IMR-90 (cell line): ENCODE measurements at regions not wholly inside any gene's neighbourhood (a gene's known extent, or its start where the extent isn't known, plus 50 kb on each side); places are given as distances from the start of the nearest gene placed in this dataset.

Source experiments
- ATAC-seq: fragments of 200-7000 bp; cut with Tn5 transposase; 2 replicates; pipeline ENCODE4 v1.9.1; 2020; ENCODE audit warnings: low read depth, mild to moderate bottlenecking, moderate library complexity
- BruUV-seq: library from RNA; stranded (reverse); fragments of 400-500 nt; replicated peaks from 2 replicates; lab custom pipeline; 2021; lab: Mats Ljungman, UMichigan
- CTCF ChIA-PET: fragments of 300-600 bp; formaldehyde crosslinking; extraction: SDS; loops from one replicate; lab custom pipeline; 2021; ENCODE audit warnings: antibody characterized with exemption; lab: Yijun Ruan, JAX
- POLR2A ChIA-PET: fragments of 300-600 bp; sonication (Branson Sonifier 250); formaldehyde crosslinking; loops from one replicate; lab custom pipeline; 2022; ENCODE audit warnings: antibody characterized with exemption; ENCODE audit not compliant: unreplicated experiment; lab: Charles Lee
- DNase-seq: peaks from one replicate; pipeline ENCODE4 v3.0.0; 2013
- H2AFZ ChIP-seq: replicated peaks from 2 replicates; pipeline ENCODE3; 2013; ENCODE audit warnings: low read length, mild to moderate bottlenecking; ENCODE audit not compliant: poor library complexity
- H2AK5ac ChIP-seq: 2 replicates; pipeline ENCODE4 v1.6.1; 2013; ENCODE audit warnings: low read depth, low read length, inconsistent platforms
- H2AK9ac ChIP-seq: replicated peaks from 2 replicates; pipeline ENCODE3; 2013; ENCODE audit warnings: mild to moderate bottlenecking, low read depth, low read length, moderate library complexity; ENCODE audit not compliant: poor library complexity
- H2BK120ac ChIP-seq: 2 replicates; pipeline ENCODE4 v1.6.1; 2013; ENCODE audit warnings: low read depth, low read length, inconsistent platforms
- H2BK15ac ChIP-seq: 3 replicates; pipeline ENCODE4 v1.6.1; 2013; ENCODE audit warnings: low read depth, low read length, inconsistent platforms
- H2BK20ac ChIP-seq: 2 replicates; pipeline ENCODE4 v1.6.1; 2013; ENCODE audit warnings: low read depth, mild to moderate bottlenecking, inconsistent platforms, low read length, moderate library complexity
- H2BK5ac ChIP-seq: 2 replicates; pipeline ENCODE4 v1.6.1; 2013; ENCODE audit warnings: mild to moderate bottlenecking, low read depth, low read length, inconsistent platforms; ENCODE audit not compliant: poor library complexity, severe bottlenecking
- H3K14ac ChIP-seq: replicated peaks from 2 replicates; pipeline ENCODE4 v1.6.1; 2013; ENCODE audit warnings: low read depth, low read length, inconsistent platforms
- H3K18ac ChIP-seq: 2 replicates; pipeline ENCODE4 v1.6.1; 2013; ENCODE audit warnings: low read depth, low read length, control low read depth
- H3K23ac ChIP-seq: 2 replicates; pipeline ENCODE4 v1.6.1; 2013; ENCODE audit warnings: low read depth, low read length, inconsistent platforms
- H3K27ac ChIP-seq: 2 replicates; pipeline ENCODE4 v1.5.1; 2013; ENCODE audit warnings: mild to moderate bottlenecking, control low read depth, low read length; ENCODE audit not compliant: insufficient read depth
- H3K27me3 ChIP-seq: 2 replicates; pipeline ENCODE4 v1.6.1; 2013; ENCODE audit warnings: low read length; ENCODE audit not compliant: control insufficient read depth, insufficient read depth
- H3K36me3 ChIP-seq: 2 replicates; pipeline ENCODE4 v1.6.1; 2013; ENCODE audit warnings: low read length, mixed read lengths; ENCODE audit not compliant: control insufficient read depth, insufficient read depth
- H3K4ac ChIP-seq: 2 replicates; pipeline ENCODE4 v1.6.1; 2013; ENCODE audit warnings: low read depth, low read length, inconsistent platforms
- H3K4me1 ChIP-seq: 2 replicates; pipeline ENCODE4 v1.6.1; 2013; ENCODE audit warnings: low read length, mixed read lengths; ENCODE audit not compliant: control insufficient read depth, insufficient read depth
- H3K4me2 ChIP-seq: 2 replicates; pipeline ENCODE4 v1.6.1; 2013; ENCODE audit warnings: low read depth, mild to moderate bottlenecking, control low read depth, low read length, moderate library complexity
- H3K4me3 ChIP-seq: 2 replicates; pipeline ENCODE4 v1.5.1; 2013; ENCODE audit warnings: low read depth, mild to moderate bottlenecking, control low read depth, low read length, moderate library complexity; ENCODE audit not compliant: insufficient read depth
- H3K56ac ChIP-seq: 2 replicates; pipeline ENCODE4 v1.6.1; 2013; ENCODE audit warnings: low read length, inconsistent platforms; ENCODE audit not compliant: insufficient read depth; ENCODE audit errors: extremely low read depth
- H3K79me1 ChIP-seq, 2 experiments: 2 replicates each; pipeline ENCODE4 v1.6.1; 2013; ENCODE audit warnings: low read length in 2 of 2, inconsistent platforms in 1 of 2, low read depth in 1 of 2
- H3K9ac ChIP-seq: 2 replicates; pipeline ENCODE4 v1.6.1; 2013; ENCODE audit warnings: low read depth, low read length, control low read depth
- H3K9me1 ChIP-seq: 2 replicates; pipeline ENCODE4 v1.6.1; 2013; ENCODE audit warnings: low read length, inconsistent platforms; ENCODE audit not compliant: insufficient read depth
- H3K9me3 ChIP-seq: 2 replicates; pipeline ENCODE4 v1.6.1; 2013; ENCODE audit warnings: low read length; ENCODE audit not compliant: control insufficient read depth, insufficient read depth
- H4K20me1 ChIP-seq: 2 replicates; pipeline ENCODE4 v1.6.1; 2013; ENCODE audit warnings: low read length, inconsistent platforms; ENCODE audit not compliant: insufficient read depth
- H4K5ac ChIP-seq: 2 replicates; pipeline ENCODE4 v1.6.1; 2013; ENCODE audit warnings: mild to moderate bottlenecking, low read depth, low read length, control low read depth
- H4K8ac ChIP-seq, 2 experiments: 2 replicates each; pipeline ENCODE4 v1.6.1; 2013; ENCODE audit warnings: low read depth in 2 of 2, low read length in 2 of 2, control low read depth in 1 of 2, inconsistent platforms in 1 of 2
- H4K91ac ChIP-seq: 2 replicates; pipeline ENCODE4 v1.6.1; 2013; ENCODE audit warnings: low read depth, low read length, inconsistent platforms; ENCODE audit not compliant: insufficient read depth
- BHLHE40 ChIP-seq: fragments of 150-350 bp; IDR thresholded peaks from 2 replicates; pipeline ENCODE4 v1.6.1; 2016; ENCODE audit warnings: mild to moderate bottlenecking, low read depth, low read length
- MAFK ChIP-seq: IDR thresholded peaks from 2 replicates; pipeline ENCODE4 v1.6.1; 2012; ENCODE audit warnings: low read depth, low read length, improper control_type of control experiment
- MAZ ChIP-seq: IDR thresholded peaks from 2 replicates; pipeline ENCODE4 v1.6.1; 2012; ENCODE audit warnings: low read depth, mild to moderate bottlenecking, low read length, improper control_type of control experiment, moderate library complexity, borderline replicate concordance
- NFE2L2 ChIP-seq: fragments of 150-350 bp; IDR thresholded peaks from 2 replicates; pipeline ENCODE4 v1.6.1; 2016; ENCODE audit warnings: low read depth, mild to moderate bottlenecking, low read length
- RCOR1 ChIP-seq: IDR thresholded peaks from 2 replicates; pipeline ENCODE4 v1.6.1; 2012; ENCODE audit warnings: mild to moderate bottlenecking, low read length, improper control_type of control experiment; ENCODE audit not compliant: insufficient replicate concordance
- SMC3 ChIP-seq: fragments of 150-350 bp; IDR thresholded peaks from 2 replicates; pipeline ENCODE4 v1.6.1; 2016; ENCODE audit warnings: low read depth, mild to moderate bottlenecking, antibody characterized with exemption, low read length, moderate library complexity
- WGBS, 2 experiments: methylation state at CpG; one replicate each; pipeline versions ENCODE4 v1.1.5 to v1.1.7; 2013; ENCODE audit warnings: missing lambda C conversion rate in 2 of 2; ENCODE audit not compliant: insufficient read length in 1 of 2; ENCODE audit errors: extremely low coverage in 2 of 2; 5-methylcytosine and 5-hydroxymethylcytosine counted together
- dilution Hi-C: fragments of 300-500 bp; cut with HindIII; formaldehyde crosslinking; loops from one replicate; pipeline ENCODE4 v1.14.3; 2018; ENCODE audit warnings: low sequenced_read_pairs; ENCODE audit not compliant: unreplicated experiment
- in situ Hi-C: fragments of 300-500 bp; cut with MboI; formaldehyde crosslinking; loops from 3 replicates; pipeline ENCODE4 v1.14.3; 2019; ENCODE audit warnings: low sequenced_read_pairs, inconsistent platforms, mixed read lengths
- intact Hi-C: fragments of 100-400 bp; cut with micrococcal nuclease; formaldehyde crosslinking; loops from 2 replicates; pipeline ENCODE4 v1.10.0; 2022

GRCh38 chr22:44407987-44408828 lies 89.8 kb downstream of the RTL6 start:
- H4K5ac ChIP-seq, result no peak overlapping the region
- no peaks in the 10 kb centered on the region for H3K9me1 ChIP-seq
- no peak for TF ChIP-seq MAZ
- TF ChIP-seq MAFK, result peak; percentile 67
- no peak for TF ChIP-seq NFE2L2
- no peak for TF ChIP-seq SMC3
- no peak for TF ChIP-seq RCOR1
- no peak for TF ChIP-seq BHLHE40
- no peak for ATAC-seq
- no peak overlapping the region for H3K4me3 ChIP-seq
- POLR2A ChIA-PET, result no interaction called here
- no peak overlapping the region for H2BK15ac ChIP-seq
- H3K27ac ChIP-seq, result no peak overlapping the region
- no peak overlapping the region for H3K4me2 ChIP-seq
- CTCF ChIA-PET, result no interaction called here
- no peak overlapping the region for H2BK120ac ChIP-seq
- no peaks in the 10 kb centered on the region for H4K20me1 ChIP-seq
- no peak overlapping the region for H4K91ac ChIP-seq
- no TSS peak for BruUV-seq
- no peak overlapping the region for H2AFZ ChIP-seq
- in situ Hi-C loops, result no loop called here
- no peak overlapping the region for H3K23ac ChIP-seq
- H3K56ac ChIP-seq, result no peak overlapping the region
- dilution Hi-C loops, result no loop called here
- no peaks in the 10 kb centered on the region for H3K4me1 ChIP-seq
- H2BK20ac ChIP-seq, result no peak overlapping the region
- H3K79me1 ChIP-seq, result no peaks in the 10 kb centered on the region
- no peak overlapping the region for H2AK5ac ChIP-seq
- H3K36me3 ChIP-seq, result no peaks in the 10 kb centered on the region
- no peak overlapping the region for H2AK9ac ChIP-seq
- no peak overlapping the region for H4K8ac ChIP-seq
- no peak overlapping the region for H3K4ac ChIP-seq
- H3K9me3 ChIP-seq, result no peaks in the 10 kb centered on the region
- no peak overlapping the region for H3K18ac ChIP-seq
- DNase-seq, result no peak
- no peak overlapping the region for H2BK5ac ChIP-seq
- no peak overlapping the region for H3K14ac ChIP-seq
- H3K9ac ChIP-seq, result no peak overlapping the region
- peaks cover 10% of the 10 kb centered on the region; the same call in 1 of the 2 replicates for H3K27me3 ChIP-seq
- intact Hi-C loops, result no loop called here
- 86% methylated on average over 12 of the region's 21 CpGs; no CpG with 5 or more reads in 1 of the 2 experiments for WGBS, 2 experiments
